Gastroesophageal sphincter (tissue), 3 donors: ENCODE measurements at regions not wholly inside any gene's neighbourhood (a gene's known extent, or its start where the extent isn't known, plus 50 kb on each side); places are given as distances from the start of the nearest gene placed in this dataset.

Experiments
- CTCF ChIP-seq, 4 experiments: fragments of 200-600 bp in 2 of 4; fragments of 450-650 bp in 2 of 4; sonication (generic) in 1 of 4; IDR thresholded peaks; one replicate each; pipeline ENCODE4 v1.5.1; 2017 to 2019; ENCODE audit warnings: antibody characterized with exemption in 4 of 4, mild to moderate bottlenecking in 2 of 4, moderate library complexity in 2 of 4
- EP300 ChIP-seq: sonication (generic); formaldehyde crosslinking; IDR thresholded peaks from one replicate; pipeline ENCODE4 v1.6.1; 2017; ENCODE audit warnings: antibody characterized with exemption, mild to moderate bottlenecking
- POLR2A ChIP-seq, 2 donors: fragments of 450-650 bp; IDR thresholded peaks; one replicate each; pipeline ENCODE4 v1.6.1; 2017; ENCODE audit warnings: antibody characterized with exemption in 2 of 2, mild to moderate bottlenecking in 2 of 2, moderate library complexity in 1 of 2
- POLR2AphosphoS5 ChIP-seq: sonication (generic); formaldehyde crosslinking; IDR thresholded peaks from one replicate; pipeline ENCODE4 v1.6.1; 2017; ENCODE audit warnings: antibody characterized with exemption

GRCh38 chr11:128260398-128260797 is 327.0 kb downstream of the ETS1 start:
- TF ChIP-seq CTCF (IDR thresholded peaks at IDR 0.05) (no peak), POLR2A (IDR thresholded peaks at IDR 0.05) (no peak), POLR2AphosphoS5 (no peak), EP300 (no peak)
